Endodermal cell (in vitro differentiated cells): ENCODE measurements at regions not wholly inside any gene's neighbourhood (a gene's known extent, or its start where the extent isn't known, plus 50 kb on each side); places are given as distances from the start of the nearest gene placed in this dataset.

Source experiments
- DNase-seq: peaks from one replicate; pipeline ENCODE4 v3.0.0-alpha.2; 2017
- H3K27ac ChIP-seq: 2 replicates; pipeline ENCODE4 v1.5.1; 2013; ENCODE audit warnings: mild to moderate bottlenecking, low read depth, low read length, moderate library complexity
- H3K27me3 ChIP-seq: 2 replicates; pipeline ENCODE4 v1.6.1; 2013; ENCODE audit warnings: mild to moderate bottlenecking, low read length, moderate library complexity; ENCODE audit not compliant: insufficient read depth, control insufficient read depth, poor library complexity, severe bottlenecking
- H3K36me3 ChIP-seq: 2 replicates; pipeline ENCODE4 v1.7.0; 2013; ENCODE audit warnings: mild to moderate bottlenecking, low read length, moderate library complexity; ENCODE audit not compliant: control insufficient read depth, insufficient read depth
- H3K4me1 ChIP-seq: one replicate; pipeline ENCODE4 v1.7.0; 2013; ENCODE audit warnings: low read length; ENCODE audit not compliant: control insufficient read depth, insufficient read depth
- H3K4me3 ChIP-seq: 2 replicates; pipeline ENCODE4 v1.5.1; 2013; ENCODE audit warnings: mild to moderate bottlenecking, low read length, moderate library complexity
- H3K9ac ChIP-seq: 2 replicates; pipeline ENCODE4 v1.6.1; 2013; ENCODE audit warnings: mild to moderate bottlenecking, low read length, moderate library complexity; ENCODE audit not compliant: poor library complexity, severe bottlenecking; ENCODE audit errors: extremely low read depth
- H3K9me3 ChIP-seq: 2 replicates; pipeline ENCODE4 v1.6.1; 2013; ENCODE audit warnings: mild to moderate bottlenecking, low read length, moderate library complexity; ENCODE audit not compliant: control insufficient read depth
- H3K27ac Mint-ChIP-seq: 2 replicates; pipeline ENCODE4 v1.8.0; 2020; ENCODE audit warnings: mixed read lengths
- H3K27me3 Mint-ChIP-seq: 2 replicates; pipeline ENCODE4 v1.8.0; 2021; ENCODE audit warnings: mild to moderate bottlenecking, mixed read lengths; ENCODE audit not compliant: insufficient read depth
- H3K36me3 Mint-ChIP-seq: 2 replicates; pipeline ENCODE4 v1.8.0; 2020; ENCODE audit warnings: low read depth, mixed read lengths
- H3K4me1 Mint-ChIP-seq: 2 replicates; pipeline ENCODE4 v1.8.0; 2020; ENCODE audit warnings: mixed read lengths
- H3K4me3 Mint-ChIP-seq: 2 replicates; pipeline ENCODE4 v1.8.0; 2020; ENCODE audit warnings: mild to moderate bottlenecking, moderate library complexity, mixed read lengths
- H3K9me3 Mint-ChIP-seq: 2 replicates; pipeline ENCODE4 v1.8.0; 2020; ENCODE audit warnings: mild to moderate bottlenecking, mixed read lengths
- CTCF ChIP-seq: fragments of 200-600 bp; sonication (generic); conservative IDR thresholded peaks from 2 replicates; pipeline ENCODE4 v1.5.0; 2021; ENCODE audit warnings: antibody characterized with exemption, mild to moderate bottlenecking
- WGBS, 2 experiments: methylation state at CpG; one replicate each; pipeline versions ENCODE4 v1.1.5 to v1.1.7; 2013; ENCODE audit warnings: missing lambda C conversion rate in 2 of 2, mixed read lengths in 1 of 2; ENCODE audit not compliant: insufficient coverage in 1 of 2, insufficient read length in 1 of 2; 5-methylcytosine and 5-hydroxymethylcytosine counted together

DNA sequence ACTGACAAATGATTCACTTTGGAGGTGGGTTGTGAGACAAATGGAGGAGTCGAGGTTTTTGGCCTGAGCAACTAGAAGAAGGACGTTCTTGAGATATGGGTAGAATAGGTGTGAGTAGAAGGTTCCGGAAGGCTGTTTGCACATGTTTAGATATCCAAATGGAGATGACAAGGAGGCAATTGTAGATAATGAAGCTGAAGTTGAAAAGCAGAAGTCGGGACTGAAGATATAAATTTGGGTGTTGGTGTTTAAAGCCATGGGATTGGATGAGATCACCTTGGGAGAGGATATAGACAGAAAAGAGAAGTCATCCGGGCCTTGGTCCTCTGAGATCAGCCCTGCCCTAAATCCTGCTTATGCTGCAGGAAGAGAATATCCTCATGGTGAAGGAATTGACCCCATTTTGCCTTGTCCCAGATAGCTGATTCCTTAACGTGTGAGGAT is 75.5 kb upstream of the CD44 start:
- H3K27ac Mint-ChIP-seq: no peak overlapping the region
- no peak for DNase-seq
- Histone ChIP-seq H3K27ac (no peak overlapping the region), H3K36me3 (no peaks in the 10 kb centered on the region), H3K9me3 (no peaks in the 10 kb centered on the region), H3K27me3 (peaks cover 6% of the 10 kb centered on the region), H3K4me1 (no peaks in the 10 kb centered on the region), H3K4me3 (no peak overlapping the region), H3K9ac (no peak overlapping the region)
- H3K27me3 Mint-ChIP-seq: peaks cover 12% of the 10 kb centered on the region
- 90 to 93% methylated on average over 6 of the region's 6 CpGs for WGBS, 2 experiments
- no peaks in the 10 kb centered on the region for H3K36me3 Mint-ChIP-seq
- H3K4me3 Mint-ChIP-seq: no peak overlapping the region
- TF ChIP-seq CTCF: no peak
- H3K9me3 Mint-ChIP-seq: no peaks in the 10 kb centered on the region
- H3K4me1 Mint-ChIP-seq: no peaks in the 10 kb centered on the region

DNA sequence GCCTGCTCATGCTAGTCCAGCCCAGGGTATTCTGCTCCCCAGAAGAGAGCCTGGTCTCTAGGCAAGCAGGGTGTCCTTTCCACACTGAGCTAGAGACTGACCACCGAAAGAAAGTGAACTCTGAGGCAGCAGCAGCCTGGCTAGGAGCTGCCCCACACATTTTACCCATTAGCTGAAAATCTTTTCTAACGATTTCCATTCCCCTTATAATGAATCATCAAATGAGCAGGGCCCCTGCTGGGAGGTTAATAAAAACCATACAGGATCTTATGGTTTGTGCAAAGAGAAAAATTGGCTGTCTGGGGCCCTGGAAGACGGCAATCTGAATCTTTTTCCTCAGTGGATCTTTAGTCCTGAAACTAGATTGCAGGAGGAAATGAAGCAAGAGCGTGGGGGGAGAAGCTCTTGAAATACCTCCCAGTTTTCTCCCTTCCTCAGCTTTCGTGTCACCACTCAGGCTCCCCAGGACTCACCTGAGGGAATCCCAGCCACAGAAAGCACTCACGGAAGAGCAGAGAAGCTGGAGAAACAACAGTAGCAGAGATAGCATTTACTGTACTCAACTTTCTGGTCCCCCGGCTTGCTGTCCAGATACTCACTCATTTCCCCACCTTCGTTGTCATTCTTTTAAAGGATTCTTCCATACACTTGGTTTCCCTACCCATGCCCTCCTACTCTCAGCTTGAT is 74.7 kb upstream of the CD44 start:
- no peaks in the 10 kb centered on the region for H3K9me3 ChIP-seq

DNA sequence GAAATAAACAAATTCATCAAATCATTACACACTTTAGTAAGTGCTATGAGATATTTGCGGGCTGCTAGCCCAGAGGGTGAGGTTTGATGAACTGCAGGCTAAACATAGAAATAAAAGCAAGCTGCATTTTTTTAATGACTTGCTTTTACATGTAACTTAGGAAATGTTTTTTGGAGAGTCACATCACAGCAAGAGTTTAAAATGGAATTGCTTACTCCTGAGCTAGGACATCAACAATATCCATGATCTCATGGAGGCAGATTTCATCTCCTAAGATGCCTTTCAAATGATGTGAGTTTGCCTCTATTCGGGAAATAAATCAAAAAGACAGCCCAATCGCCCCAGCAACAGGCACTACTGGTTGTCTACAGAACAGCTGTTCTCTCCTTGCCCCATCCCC is 73.4 kb upstream of the CD44 start:
- Mint-ChIP-seq H3K9me3 (peaks cover 11% of the 10 kb centered on the region), H3K27me3 (peaks cover 12% of the 10 kb centered on the region), H3K4me1 (no peaks in the 10 kb centered on the region), H3K36me3 (no peaks in the 10 kb centered on the region), H3K4me3 (no peak overlapping the region), H3K27ac (no peak overlapping the region)
- Histone ChIP-seq H3K27me3 (peaks cover 6% of the 10 kb centered on the region), H3K36me3 (no peaks in the 10 kb centered on the region), H3K4me1 (no peaks in the 10 kb centered on the region), H3K27ac (no peak overlapping the region), H3K9ac (no peak overlapping the region), H3K9me3 (peaks cover 12% of the 10 kb centered on the region), H3K4me3 (no peak overlapping the region)
- DNase-seq: no peak
- 83 to 86% methylated on average over 2 to 3 of the region's 3 CpGs for WGBS, 2 experiments
- no peak for TF ChIP-seq CTCF

More for the DNA sequence above, 74.7 kb upstream of the CD44 start:
- no peak for DNase-seq
- Mint-ChIP-seq H3K27me3 (peaks cover 12% of the 10 kb centered on the region), H3K36me3 (no peaks in the 10 kb centered on the region), H3K9me3 (no peaks in the 10 kb centered on the region), H3K27ac (no peak overlapping the region), H3K4me3 (no peak overlapping the region), H3K4me1 (no peaks in the 10 kb centered on the region)
- 92 to 96% methylated on average over 4 to 8 of the region's 8 CpGs for WGBS, 2 experiments
- no peaks in the 10 kb centered on the region for H3K36me3 ChIP-seq
- H3K9ac ChIP-seq: no peak overlapping the region
- H3K27me3 ChIP-seq: peaks cover 6% of the 10 kb centered on the region
- no peak overlapping the region for H3K27ac ChIP-seq
- H3K4me1 ChIP-seq: no peaks in the 10 kb centered on the region
- TF ChIP-seq CTCF: no peak
- H3K4me3 ChIP-seq: no peak overlapping the region
